ENCODE measurements at regions not wholly inside any gene's neighbourhood (a gene's known extent, or its start where the extent isn't known, plus 50 kb on each side); places are given as distances from the start of the nearest gene placed in this dataset.
"Not testable (repeated sequence)": the region's sequence is repeated elsewhere in the genome, so short reads cannot be mapped to it uniquely, and the experiment has no call there.

DNA sequence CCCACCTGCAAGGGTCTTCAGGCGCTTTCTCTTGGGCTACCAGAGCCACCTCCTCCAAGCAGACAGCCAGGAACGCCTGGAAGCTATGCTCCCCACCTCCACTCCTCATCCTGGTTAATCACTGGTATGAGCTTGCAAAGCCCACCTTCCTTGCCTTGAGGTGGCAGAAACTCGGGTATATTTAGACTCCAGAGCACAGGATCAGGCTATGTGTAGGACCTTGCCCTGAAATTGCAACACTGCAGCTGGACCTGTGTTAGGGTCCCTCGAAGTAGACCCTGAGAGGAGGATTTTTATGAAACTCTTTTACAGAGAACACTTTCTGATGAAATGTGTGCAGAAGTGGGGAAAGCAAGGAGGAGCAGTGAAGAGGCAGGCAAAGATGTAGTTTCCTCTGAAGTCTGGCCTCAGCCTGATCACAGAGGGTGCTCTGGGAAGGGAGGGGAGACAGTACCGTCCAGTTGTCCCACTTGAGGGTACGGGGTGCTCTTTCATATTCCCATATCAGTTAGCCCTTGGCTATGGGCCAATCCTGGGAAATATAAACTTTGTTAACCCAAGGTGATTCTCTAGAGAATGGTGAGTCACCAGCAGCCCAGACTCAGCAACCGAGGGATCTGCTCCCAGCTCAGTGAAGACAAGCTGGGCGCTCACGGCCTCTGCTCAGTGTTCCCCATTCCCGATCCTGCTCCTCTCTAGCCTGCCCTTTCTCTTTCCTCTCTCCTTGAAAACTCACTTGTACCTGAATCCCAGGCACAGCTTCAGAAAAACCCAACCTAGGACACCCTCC lies 157.9 kb downstream of the UQCRFS1 start:
- no peak for DNase-seq (ENCODE audit: low read depth)

DNA sequence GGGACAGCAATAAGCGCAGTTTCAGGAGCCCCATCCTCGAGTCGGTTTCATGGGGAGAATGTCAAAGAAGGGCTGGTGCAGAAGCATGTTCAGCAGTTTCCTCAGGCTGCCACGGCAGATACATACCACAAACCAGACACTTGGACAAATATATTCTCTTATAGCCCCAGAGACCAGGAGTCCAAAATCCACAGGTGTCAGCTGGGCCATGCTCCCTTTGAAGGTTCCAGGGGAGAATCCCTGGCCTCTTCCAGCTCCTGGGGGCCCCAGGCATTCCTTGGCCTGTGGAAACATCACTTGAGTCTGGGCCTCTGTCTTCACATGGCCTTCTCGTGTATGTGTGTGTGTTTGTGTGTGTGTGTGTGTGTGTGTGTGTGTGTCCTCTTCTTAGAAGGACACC lies 164.1 kb downstream of the UQCRFS1 start:
- DNase-seq (ENCODE audit: low read depth) = no peak

DNA sequence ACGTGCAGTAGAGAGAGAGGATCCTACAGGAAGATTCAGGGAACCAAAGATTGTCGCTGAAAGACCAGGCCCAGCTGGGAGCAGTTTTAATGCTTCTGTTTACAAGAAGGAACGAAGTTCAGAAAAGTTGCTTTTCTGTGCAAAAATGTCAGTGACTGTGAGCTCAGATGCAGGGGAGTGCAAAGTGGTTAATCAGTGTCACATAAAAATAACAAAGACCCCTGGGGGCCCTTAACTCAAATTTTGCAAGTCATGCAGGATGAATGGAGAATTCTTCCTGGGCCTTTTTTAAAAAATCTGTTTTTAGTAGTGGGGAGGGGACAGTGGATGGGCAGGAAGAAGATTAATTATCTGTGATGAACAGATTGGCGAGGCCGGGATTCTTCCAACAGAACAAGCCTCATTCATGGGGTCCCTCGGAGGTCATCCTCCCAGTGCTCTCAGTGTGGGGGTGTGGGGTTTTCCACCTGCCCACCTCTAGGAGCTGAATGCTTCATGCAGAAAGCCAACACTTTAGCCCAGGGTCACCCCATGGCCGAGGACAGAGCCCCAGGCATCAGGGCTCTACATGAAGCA lies 167.2 kb downstream of the UQCRFS1 start:
- no peak for DNase-seq (ENCODE audit: low read depth)

DNA sequence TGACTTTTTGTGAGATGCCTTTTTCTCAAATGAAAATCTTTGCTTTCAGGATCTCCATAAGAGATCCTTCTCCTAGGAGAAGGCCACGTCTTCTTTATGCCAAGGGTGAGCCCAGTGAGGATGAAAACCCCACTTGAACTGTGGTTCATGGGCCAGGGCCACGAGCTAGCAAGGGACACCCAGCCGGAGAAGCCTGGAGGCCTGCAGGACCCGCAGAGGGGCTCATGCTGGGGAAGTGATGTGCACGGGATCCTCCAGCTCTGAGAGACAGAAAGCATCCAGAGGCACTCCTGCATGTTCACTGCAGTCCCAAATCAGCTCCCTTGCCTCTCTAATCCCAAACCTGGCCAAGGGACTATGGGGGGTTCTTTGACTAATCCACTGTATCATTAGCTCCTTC lies 168.9 kb downstream of the UQCRFS1 start:
- DNase-seq (ENCODE audit: low read depth) = no peak

DNA sequence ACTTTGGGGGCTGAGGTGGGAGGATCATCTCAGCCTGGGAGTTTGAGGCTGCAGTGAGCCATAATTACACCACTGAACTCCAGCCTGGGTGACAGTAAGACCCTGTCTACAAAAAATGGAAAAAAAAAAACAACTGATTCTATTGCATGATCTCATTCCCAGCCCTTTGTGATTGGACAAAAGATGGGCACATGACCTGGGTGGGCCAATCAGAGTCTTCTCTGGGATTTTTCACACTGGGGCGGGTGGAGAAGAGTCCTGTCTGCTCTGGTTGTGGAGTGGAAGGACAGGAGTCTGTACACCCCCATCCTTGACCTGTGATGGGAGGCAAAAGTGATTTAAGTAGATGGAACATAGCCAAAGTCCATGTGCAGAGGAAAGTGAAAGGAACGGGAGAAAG lies 170.5 kb downstream of the UQCRFS1 start:
- DNase-seq (ENCODE audit: low read depth) = no peak

DNA sequence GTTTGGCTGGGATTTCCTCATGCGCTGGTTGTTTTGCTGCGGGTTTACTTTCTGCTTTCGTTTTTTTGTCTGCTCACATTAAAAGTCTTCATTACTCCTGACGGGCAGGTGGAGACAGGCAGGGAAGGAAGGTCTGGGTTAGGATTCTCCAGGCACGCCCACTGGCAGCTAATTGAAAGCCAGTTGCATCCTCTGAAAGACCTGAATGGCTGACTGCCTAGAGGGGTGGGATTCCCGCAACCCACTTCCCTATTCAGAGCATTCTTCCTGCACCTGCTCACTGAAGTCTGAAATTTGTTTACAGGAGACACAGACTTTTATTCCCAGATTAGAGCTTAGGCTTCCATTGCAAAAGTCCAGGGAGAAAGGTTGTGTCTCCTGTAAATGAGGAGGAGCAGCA lies 172.0 kb downstream of the UQCRFS1 start:
- DNase-seq (ENCODE audit: low read depth) = no peak

DNA sequence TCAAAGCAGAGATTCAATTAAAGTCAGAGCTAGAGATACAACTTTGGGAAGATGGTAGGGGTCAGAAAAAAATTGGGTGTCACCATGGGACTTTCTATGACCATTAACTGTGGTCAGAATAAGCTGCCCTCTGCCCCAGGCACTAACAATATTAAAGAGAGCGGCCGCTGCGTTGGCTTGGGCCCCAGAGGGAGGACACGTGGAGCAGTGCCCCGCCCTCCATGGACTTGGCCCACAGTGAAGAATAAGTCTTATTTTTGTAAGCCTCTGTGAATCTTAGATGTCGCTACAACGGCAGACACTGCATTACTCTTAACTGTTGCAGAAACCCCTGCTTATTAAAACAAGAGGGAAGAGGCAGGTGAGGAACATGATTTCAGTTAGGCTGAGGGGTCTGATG lies 172.7 kb downstream of the UQCRFS1 start:
- no peak for DNase-seq (ENCODE audit: low read depth)

DNA sequence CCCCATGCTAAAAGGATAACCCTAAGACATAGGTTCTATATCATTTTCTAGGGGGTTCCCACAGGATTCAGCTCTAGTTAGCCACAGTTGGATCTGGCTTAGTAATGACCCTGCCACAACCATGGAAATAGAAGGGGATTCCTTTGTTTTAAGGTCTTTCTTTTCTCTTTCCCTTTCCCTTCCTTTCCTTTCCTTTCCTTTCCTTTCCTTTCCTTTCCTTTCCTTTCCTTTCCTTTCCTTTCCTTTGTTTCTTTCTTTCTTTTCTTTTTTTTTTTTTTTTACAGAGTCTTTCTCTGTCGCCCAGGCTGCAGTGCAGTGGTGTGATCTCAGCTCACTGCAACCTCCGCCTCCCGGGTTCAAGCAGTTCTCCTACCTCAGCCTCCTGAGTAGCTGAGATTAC lies 173.9 kb downstream of the UQCRFS1 start:
- not testable (repeated sequence) for DNase-seq (ENCODE audit: low read depth)

DNA sequence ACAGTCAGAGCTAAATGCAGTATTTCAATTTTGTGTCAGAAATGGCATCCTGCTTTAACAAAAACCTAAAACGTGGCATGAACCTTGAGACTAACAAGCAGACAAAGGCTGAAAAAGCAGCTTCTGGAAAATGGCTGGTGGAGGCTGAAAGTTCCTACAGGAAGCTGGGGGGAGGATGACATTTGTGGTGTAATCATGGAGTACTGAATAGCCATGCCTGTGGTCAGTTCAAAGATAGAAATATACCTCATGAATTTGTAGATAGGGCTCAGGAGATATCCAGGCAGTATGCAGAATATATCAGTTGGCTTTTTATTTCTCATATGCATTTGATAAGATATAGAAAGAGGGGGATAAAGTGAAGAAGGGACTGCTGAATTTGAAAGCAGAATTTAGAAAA lies 181.7 kb downstream of the UQCRFS1 start:
- DNase-seq (ENCODE audit: low read depth) = no peak

DNA sequence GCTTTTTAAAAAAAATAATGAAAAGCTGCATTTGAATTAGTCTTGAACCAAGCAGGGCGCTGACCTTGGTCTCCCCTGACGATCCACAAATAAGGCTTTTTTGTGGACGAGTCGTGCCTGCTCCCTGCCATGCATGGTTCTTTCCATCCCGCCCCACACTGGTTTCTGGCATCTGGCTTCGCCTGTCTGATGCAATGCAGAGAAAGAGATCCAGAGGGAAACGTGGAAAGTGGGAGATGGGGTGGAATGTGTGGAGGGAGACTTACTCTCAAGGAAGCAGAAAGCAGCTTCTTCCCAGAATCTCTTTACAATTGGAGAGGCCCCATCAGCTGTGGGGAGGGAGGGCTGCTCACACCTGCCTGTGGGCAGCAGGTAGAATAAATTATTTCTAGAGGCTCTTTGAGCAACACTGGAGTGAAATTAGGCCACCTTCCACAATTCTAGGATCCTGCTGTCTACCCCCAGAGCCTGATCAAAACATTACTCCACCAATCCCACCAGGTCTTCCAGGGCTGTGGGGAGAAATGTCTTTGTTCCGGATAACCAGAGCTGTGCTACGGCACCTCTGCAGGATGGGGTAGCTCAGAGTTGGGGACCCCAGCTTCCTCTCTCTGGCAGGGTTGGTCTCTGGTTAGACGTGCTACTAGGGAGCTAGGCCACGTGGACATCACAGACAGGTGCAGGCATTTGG lies 183.5 kb downstream of the UQCRFS1 start:
- DNase-seq (ENCODE audit: low read depth) = no peak

DNA sequence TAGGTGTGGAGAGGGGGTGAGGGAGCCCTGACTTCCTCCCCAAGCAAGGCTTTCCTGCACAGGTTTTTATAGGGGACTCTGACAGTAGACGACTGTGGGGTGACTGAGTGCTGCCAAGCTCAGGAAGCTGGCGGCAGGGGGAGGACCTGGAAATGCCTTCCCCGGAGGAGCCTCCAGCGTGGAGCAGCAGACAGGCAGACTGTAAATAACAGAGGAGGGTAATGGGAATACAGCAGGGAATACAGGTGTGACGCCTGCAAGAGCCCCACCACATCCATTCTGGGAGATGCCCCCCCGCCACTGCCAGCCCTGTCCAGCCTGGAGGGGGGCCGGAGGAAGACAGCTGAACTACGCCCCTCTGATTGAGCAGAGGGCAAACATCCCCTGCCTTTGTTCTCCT lies 190.4 kb downstream of the UQCRFS1 start:
- DNase-seq (ENCODE audit: low read depth) = no peak

DNA sequence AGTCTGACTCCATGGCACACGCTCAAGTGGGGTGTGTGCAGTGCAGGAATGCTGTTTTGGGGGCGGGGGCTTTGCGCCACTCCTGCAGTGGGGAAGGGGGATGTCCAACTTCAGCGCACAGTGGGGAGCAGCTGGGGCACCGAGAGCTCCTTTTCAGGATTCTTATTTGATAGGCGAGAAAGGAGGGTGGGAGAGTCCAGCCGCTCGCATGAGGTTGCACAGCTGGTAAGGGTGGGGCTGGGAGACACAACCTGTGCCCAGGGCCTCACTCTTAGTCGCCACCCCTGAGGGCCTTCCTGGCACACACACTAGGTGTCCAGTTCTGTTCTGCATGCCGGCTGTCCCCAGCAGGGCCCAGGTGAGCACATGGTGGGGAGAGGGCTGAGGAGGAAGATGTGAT lies 190.8 kb downstream of the UQCRFS1 start:
- DNase-seq (ENCODE audit: low read depth) = no peak

DNA sequence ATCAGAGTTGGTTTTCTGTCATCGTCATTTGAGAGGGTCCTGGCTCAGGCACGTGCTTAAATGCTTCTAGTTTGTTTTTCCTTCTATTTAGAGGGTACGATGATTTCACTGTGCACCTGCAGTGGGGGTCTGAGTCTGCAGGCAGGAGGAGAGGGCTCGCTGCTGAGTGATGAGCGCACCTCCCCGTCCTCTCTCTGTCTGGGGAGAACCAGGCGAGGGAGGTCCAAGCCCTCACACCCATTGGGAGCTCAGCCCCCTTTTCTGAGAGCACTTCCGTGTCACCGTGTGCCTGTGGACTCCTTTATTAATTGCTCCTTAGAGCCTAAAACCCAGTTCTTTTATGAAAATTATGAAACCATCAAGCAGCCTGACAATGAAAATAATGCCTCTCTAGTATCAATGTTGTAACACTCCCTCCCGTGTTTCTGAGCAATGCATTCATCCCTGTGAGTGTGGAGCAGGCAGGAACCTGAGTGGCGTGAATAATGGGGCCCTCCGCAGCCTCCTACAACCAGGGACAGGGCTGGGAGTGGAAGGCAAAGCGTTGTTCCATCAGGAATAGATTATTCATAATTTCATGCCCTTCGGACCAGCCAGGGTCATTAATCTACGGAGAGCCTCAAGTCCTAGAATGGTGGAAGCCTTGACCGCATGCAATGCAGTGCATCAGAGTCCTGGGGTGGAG lies 191.6 kb downstream of the UQCRFS1 start:
- no peak for DNase-seq (ENCODE audit: low read depth)

DNA sequence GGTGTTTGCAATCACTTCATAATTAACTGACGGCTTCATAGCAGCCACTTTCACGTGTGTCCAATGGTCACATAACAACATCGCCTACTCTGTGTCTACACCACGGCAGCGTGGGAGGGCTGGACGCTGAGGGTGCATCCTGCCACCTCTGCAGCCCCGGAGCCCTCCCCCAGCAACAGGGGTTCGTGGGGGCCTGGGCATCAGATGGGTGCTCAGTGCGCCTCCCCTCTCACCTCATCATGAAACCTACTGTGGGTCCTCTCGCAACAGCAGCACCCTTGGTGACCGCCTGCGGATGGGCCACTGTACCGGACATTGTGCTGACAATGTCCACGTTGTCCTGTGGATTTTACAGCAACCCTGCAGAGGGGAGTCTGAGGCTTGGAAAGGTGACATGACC lies 193.5 kb downstream of the UQCRFS1 start:
- no peak for DNase-seq (ENCODE audit: low read depth)

DNA sequence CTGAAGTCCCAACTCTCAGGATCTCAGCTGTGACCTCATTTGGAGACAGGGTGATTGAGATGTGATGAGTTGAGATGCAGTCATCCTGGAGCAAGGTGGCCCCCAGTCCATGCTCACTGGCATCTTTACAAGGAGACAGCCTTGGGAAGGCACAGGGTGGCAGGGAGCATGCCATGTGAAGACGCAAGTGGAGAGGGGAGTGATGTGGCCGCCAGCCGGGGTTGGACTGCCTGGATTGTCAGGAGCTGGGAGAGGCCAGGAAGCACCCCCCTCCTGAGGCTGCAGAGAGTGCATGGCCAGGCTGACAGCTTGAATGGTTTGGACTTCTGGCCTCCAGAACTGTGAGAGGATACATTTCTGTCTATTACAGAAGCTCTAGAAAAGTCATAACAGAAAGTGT lies 194.4 kb downstream of the UQCRFS1 start:
- no peak for DNase-seq (ENCODE audit: low read depth)

DNA sequence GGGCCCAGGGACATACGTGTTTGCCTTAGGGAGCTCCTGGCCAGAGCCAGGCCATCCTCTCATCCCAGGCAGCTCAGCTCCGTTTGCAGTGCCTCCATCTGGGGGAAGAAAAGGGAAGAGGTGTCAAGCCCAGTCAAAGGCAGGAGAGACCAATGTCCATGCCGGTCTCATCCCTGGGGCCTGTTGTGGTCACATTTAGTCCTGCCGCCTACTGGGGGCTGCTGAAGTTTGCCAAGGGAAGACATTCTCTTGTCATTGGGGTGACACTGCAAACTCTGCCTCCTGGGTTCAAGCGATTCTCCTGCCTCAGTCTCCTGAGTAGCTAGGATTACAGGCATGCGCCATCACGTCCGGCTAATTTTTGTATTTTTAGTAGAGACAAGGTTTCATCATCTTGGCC lies 195.2 kb downstream of the UQCRFS1 start:
- DNase-seq (ENCODE audit: low read depth) = no peak

DNA sequence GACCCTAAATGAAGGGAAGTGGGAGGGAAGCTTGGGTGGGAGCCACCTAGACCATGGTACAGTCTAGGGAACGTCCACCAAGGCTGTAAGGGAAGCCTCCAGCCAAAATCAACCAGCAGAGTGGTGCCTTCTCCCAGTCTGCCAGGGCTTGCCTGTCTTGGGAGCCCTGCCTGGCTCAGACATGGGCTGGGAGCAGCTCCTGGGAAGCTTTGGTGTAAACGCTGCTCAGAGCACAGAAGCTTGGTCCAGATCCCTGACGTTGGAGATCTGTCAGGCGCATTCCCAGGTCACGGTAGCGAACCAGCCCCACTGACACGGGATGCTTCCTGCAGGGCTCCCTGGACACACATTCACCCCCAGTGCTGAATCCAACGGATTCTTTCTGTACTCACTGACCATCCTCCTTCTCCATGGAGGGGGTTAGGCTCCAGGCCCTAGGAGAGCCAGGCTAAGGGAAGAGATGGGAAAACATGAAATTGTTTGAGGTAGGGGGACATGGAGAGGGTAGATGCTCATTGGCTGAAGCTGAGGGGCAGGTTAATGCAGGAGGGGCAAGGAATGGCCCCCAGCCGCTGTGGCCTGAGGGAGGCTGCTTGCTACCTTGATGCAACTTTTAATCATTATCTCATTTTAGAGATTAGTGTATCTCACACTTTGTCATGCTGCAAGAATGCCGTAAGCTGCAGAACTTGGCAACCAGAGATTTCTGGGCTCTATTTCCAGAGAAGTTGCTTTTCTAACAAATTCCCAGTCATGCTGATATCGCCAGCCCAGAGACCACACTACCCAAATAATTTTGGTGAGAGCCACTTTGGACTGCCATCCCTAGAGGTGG lies 195.8 kb downstream of the UQCRFS1 start:
- DNase-seq (ENCODE audit: low read depth) = no peak

DNA sequence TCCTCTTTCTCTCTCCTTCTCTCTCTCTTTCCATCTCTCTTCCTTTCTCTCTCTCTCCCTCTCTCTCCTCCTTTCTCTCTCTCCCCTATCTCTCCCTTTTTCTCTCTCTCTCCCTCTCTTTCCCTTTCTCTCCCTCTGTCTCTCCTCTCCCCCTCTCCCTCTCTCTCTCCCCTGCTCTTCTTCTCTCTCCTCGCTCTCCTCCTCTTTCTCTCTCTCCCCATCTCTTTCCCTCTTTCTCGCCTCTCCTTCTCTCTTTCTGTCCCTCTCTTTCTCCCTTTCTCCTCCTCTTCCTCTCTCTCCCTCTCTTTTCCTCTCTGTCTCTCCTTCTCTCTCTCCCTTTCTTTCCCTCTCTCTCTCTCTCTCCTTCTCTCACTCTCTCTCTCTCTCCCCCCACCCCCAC lies 196.6 kb downstream of the UQCRFS1 start:
- DNase-seq (ENCODE audit: low read depth) = no peak

DNA sequence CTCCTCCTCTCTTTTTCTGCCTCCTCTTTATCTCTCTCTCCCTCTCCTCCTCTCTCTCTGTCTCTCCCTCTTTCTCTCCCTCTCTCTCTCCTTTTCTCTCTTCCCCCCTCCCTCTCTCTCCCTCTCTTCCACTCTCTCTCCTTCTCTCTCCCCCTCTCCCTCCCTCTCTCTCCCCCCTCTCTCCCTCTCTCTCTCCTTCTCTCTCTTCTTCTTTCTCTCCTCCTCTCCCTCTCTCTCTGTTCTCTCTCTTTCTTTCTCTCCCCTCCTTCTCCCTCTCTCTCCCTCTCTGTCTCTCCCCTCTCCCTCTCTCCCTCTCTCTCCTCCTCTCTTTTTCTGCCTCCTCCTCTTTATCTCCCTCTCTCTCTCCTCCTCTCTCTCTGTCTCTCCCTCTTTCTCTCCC lies 197.4 kb downstream of the UQCRFS1 start:
- no peak for DNase-seq (ENCODE audit: low read depth)

DNA sequence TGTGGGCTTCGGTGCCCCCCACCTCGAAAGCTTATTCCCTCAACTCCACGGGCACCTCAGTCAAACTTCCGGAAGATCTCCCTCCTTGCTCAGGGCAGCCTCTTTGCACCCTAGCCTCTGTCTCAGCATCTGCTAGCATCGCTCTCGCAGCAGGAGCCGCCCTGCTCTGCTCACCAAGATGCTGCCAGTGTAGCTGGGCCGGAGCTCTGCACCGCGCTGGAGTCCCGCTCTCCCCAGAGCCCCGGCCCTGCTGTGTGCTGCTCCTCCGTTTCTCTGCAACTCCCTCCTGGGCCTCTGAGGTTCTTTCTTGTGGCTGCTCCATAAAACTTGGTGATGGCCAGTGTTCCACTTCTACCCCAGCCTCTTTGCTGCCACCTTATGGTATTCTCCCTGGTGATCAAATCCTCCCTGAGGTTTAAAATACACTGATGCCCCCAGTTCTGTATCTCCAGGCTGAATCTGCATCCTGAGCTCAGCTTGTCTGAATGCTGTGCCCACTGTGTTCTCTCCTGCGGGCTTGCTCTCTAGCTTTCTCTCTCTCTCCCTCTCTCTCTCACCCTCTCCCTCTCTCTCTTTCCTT lies 198.0 kb downstream of the UQCRFS1 start:
- no peak for DNase-seq (ENCODE audit: low read depth)

DNA sequence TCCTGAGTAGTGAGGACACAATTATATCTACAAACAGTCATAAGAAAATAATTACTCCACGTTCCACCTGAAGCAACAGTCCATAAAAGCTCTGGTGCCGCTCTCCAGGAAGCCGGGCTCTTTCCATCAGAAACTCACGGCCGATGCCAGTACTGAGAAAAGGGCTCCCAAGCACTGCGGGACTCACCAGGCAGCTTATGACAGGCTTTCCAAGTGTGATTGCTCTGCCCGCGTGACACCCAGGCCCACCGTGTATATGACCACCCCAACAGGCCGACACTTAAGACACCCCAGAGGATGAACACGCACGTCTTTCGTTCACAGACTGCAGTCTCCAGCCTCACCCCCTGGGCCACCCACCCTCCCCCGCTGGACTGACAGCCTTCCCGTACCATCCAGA lies 199.0 kb downstream of the UQCRFS1 start:
- no peak for DNase-seq (ENCODE audit: low read depth)
